DMS153 treated with DMSO at 0.1 percent for 48 hours (cell line): ENCODE measurements at regions not wholly inside any gene's neighbourhood (a gene's known extent, or its start where the extent isn't known, plus 50 kb on each side); places are given as distances from the start of the nearest gene placed in this dataset.

Source experiments
- DNase-seq: peaks from one replicate; lab custom pipeline; 2025; ENCODE audit not compliant: unreplicated experiment; lab: John Stamatoyannopoulos, UW

DNA sequence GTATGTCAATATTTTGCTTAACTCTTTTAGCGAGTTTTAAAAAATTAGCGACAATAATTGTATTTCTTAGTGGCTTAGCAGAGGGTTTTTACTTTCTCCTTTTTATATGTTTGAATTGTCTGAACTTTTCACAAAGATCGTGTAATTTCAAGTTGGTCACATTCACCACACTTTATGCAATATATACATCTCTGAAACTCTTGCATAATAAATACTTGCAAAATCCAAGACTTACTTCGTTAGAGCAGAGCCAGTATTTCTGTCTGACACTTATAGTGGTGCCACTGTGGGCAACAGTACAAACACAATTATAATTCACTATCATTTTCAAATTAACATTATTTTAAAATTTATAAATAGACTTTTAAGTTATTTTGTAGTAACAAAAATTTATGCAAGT is 62.0 kb downstream of the SUCNR1 start:
- no peak for DNase-seq

DNA sequence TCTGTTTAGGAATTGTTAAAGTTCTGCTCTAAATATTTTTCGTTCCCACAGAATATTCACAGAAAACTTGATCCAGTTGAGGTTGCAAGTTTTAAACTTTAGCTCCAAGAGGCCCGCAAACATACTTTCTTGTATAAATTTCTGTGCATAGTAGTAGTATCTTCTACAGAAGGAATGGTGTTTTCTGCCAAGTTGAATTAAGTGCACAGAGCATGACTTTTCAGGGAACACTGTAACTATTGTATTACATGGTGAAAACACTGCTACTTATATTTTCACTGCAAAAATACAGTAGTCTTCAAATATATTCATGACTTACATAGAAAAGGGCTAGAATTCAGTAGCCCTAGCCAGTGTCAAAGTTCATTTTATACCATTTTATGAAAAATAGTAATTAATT is 67.0 kb downstream of the SUCNR1 start:
- no peak for DNase-seq

DNA sequence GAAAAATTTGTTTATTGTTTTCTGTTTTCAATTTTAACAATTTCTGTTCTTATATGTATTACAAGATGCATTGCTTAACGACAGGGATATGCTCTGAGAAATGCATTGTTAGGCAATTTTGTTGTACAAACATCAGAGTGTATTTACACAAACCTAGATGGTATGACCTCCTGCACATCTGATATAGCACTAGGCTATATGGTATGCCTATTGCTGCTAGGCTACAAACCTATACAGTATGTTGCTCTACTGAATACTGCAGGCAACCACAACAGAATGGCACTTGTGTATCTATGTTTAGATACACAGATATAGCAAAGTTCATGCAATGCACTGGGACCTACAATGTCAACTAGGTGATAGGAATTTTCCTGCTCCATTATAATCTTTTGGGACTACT is 70.1 kb downstream of the SUCNR1 start:
- no peak for DNase-seq

GRCh38 chr3:151944356-151944755 is 70.9 kb downstream of the SUCNR1 start:
- DNase-seq, result no peak

DNA sequence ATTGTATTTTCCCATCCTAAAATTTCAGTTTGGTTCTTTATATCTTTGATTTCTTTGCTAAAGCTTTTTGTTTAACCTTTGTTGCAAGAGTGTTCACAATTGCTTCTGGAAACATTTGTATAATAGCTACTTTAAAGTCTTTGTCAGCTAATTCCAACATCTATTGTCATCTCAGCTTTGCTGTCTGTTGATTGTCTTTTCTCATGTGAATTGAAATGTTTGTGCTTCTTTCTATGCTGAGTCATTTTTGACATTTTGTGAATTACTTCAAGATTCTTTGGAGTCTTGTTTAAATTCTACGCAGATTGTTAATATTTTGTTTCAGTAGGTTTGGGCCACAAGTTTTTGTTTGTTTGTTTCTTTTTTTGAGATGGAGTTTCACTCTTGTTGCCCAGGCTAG is 73.2 kb downstream of the SUCNR1 start:
- no peak for DNase-seq

- no peak for DNase-seq
Observed at GRCh38 chr3:151949706-151950105, 76.3 kb downstream of the SUCNR1 start.

DNA sequence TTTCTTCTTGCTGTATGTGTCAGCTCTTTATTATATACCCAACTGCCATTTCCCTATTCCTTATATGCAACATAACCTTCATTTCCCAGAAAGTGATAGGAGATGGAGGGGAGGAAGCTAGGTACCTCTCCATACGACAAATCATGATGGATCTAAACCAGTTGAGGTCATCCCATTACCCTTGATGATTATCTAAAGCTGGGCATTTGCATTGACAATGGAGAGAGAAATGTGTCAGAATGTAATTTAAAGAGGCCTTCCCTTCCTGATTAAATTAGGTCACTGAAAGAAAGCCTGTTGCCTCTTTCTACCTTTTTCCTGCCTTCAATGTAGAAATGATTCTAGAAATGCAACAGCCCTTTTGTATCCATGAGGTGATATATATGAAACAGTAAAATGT is 81.9 kb downstream of the SUCNR1 start:
- DNase-seq, result no peak

- DNase-seq, result no peak
Observed at GRCh38 chr3:151960961-151961580, 87.6 kb downstream of the SUCNR1 start.

DNA sequence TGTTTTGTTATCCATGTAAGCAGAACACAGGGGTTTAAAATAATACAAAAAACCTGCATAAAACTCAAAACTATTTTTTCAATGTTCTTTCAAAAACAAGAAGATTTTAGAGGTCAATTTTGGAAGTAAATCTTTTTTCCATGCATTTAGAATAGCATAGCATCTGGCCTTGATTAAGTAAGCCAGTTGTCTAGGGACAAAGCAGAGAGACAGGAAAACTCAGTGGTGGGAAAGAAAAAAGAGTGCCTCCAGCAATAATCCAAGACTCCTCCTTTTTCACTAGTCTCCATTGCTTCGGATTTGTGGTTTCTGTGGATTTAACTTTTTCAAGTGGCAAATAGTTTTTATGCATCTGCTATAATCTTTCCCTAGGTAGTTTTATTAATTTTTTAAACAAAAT is 88.9 kb downstream of the SUCNR1 start:
- DNase-seq, result no peak

DNA sequence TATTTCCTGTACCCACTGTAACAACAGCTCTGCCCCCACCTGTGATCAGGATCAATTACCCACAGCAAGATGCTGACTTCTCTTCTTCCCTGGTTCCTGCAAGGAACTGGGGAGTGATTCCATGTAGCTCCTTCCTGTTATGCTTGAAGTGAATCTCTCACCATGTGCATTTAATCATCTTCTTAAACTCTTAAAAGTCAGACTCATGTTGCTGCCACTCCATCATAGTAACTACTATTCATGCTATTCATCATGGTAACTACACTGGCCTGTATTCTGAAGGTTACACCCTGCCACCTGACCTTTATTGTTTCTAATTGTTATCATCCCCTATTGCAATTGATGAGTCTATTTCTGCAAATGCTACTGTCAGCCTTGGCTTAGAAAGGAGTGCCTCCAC is 89.5 kb downstream of the SUCNR1 start:
- DNase-seq, result no peak

DNA sequence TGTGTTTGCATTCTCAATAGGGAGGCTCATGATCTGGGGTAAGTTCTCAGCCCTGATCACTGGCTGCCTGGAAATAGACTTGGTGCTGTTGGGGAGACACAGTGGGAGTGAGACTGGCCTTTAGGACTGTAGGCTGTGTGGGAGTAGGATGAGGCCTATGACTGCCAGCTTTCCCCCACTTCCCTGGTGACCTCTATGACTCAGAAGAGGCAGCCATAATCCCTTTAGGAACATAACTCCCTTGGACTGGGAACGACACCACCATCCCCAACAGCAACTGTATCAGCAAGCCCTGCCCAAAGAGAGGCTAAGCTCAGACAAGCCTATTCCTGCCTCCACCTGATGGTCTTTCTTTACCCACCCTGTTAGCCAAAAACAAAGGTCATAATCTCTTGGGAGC is 91.3 kb downstream of the SUCNR1 start:
- no peak for DNase-seq

DNA sequence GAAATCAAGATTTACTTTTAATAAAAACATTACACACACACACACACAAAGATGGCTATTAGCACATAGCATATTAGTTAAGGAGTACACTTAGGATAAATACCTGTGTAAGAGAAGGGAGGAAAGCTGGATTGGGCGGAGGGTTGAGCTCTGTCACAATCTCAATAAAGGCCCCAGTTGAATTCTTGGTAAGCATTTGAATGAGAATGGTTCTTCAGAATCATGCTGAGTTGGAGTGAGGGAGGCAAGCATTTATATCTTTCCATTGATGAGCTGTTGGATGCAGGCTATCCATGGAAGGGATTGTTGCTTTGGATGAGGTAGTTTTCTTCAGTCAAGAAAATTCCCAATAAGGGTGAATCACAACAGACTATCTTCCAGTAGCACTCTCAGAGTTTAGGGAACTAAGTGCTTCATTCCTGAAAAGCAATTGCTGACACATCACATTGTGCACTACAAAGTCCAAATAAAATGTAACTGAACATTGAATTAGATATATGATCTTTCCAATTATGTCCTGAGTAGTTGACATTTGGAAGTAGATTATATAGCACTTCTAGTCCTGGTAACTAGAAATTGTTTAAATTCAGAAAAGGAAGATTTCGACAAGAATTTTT is 95.7 kb downstream of the SUCNR1 start:
- DNase-seq, result no peak

DNA sequence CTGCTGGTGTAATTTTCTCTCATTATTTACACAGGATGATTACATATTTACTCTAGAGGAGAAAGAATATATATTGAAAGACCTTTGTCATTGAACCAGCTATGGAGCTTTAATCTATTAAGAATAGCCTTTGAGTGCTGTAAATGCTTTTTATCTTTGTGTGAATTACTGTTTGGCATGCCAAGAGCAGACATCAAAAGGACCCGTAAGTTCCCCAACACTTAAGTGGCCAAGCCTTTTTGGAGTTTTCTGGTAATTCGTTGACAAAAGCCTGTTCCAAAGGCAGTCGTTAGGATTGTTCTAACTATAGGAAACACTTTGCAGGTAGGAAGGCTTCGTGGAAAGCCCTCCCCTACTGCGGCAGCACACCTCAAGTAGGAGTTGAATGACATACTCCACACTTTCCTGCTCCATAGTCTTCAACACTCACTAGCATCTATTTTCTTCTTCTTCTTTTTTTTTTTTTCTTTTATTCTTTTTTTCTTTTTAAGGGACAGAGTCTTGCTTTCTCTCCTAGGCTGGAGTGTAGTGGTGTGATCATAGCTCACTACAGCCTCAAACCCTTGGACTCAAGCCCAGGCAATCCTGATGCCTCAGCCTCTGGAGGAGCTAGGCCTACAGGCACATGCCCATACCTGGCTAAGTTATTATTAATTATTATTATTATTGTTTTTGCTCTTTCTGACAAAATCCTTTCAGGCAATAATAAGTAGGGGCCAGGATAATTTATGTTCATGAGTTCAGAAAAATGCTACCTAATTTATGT is 98.6 kb downstream of the SUCNR1 start:
- DNase-seq, result peak; percentile 13

- no peak for DNase-seq
Observed at GRCh38 chr3:151974067-151974466, 100.6 kb downstream of the SUCNR1 start.

GRCh38 chr3:151976211-151977050 is 103.0 kb downstream of the SUCNR1 start:
- no peak for DNase-seq

DNA sequence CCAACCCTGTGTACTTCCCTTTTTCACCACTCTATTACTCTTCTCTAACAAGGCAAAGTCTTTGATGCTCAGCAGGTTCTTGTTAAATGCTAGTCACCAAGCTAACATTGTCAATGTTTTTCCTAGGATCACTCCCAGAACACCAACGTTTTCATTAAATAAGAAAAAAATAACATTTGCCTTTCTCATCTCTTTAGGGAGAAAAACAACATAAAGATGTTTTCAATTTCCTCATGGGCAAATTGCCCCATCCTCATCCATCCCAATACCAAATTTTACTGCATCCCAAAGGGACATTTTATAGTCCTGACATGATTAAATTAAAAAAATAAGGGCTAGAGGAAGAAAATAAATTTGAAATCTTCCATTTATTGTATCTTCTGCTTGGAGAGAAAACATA is 106.5 kb downstream of the SUCNR1 start:
- DNase-seq, result no peak

GRCh38 chr3:151983538-151983937 is 110.1 kb downstream of the SUCNR1 start:
- DNase-seq, result no peak

DNA sequence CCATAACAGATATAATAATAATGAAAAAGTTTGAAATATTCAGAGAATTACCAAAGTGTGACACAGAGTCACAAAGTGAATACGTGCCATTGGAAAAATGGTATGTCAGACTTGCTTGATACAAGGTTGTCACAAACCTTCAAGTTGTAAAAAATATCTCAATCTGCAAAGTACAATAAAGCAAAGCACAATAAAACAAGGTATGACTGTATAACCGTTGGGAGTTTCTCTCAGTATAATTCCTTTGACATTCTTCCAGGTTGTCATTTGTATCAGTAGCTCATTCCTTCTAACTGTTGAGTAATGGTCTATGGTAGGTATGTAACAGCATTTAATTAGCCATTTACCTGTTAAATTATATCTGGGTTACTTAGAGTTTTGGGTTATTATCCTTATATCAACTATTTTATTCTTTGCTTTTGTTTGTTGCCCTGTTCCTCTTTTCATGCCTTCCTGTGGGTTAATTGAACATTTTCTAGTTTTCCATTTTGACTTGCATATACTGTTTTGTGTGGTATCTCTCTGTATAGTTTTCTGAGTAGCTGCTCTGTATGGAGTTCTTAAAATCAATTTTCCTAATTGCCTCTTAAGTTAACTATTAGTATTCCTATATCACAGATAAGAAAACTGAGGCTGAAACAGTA is 112.5 kb downstream of the SUCNR1 start:
- no peak for DNase-seq

DNA sequence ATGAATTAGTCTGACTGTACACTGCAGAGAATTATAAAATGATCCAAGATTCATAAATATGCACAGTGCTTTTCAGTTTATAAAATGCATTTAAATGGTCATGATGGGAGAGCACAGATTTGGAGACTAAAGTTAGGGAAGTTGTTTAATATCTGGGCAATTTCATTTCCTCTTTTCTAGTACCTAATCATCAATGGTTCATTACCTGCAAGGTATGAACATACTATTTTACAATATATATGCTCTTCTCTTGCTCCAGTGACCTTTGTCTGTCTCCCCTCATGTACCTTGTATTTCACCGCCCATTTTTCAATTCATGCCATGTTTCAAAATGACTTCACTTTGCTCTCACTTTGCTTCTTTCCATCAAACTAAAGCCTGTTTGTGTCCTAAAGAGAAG is 114.5 kb downstream of the SUCNR1 start:
- DNase-seq, result no peak

- DNase-seq, result no peak
Observed at GRCh38 chr3:151989621-151990020, 116.2 kb downstream of the SUCNR1 start.
